Esophagus squamous epithelium (tissue), 4 donors: ENCODE measurements at regions not wholly inside any gene's neighbourhood (a gene's known extent, or its start where the extent isn't known, plus 50 kb on each side); places are given as distances from the start of the nearest gene placed in this dataset.

ENCODE experiments used
- POLR2A ChIP-seq, 4 donors: fragments of 450-650 bp; IDR thresholded peaks; one replicate each; pipeline ENCODE4 v1.6.1; 2017; ENCODE audit warnings: antibody characterized with exemption in 4 of 4, mild to moderate bottlenecking in 4 of 4, moderate library complexity in 3 of 4
- TF ChIP-seq, protein P1 (sequence below), 6 experiments: fragments of 450-650 bp in 4 of 6; fragments of 200-600 bp in 2 of 6; sonication (generic) in 2 of 6; IDR thresholded peaks; one replicate each; pipeline ENCODE4 v1.5.1; 2016 to 2019; ENCODE audit warnings: antibody characterized with exemption in 6 of 6, mild to moderate bottlenecking in 4 of 6, moderate library complexity in 4 of 6

DNA sequence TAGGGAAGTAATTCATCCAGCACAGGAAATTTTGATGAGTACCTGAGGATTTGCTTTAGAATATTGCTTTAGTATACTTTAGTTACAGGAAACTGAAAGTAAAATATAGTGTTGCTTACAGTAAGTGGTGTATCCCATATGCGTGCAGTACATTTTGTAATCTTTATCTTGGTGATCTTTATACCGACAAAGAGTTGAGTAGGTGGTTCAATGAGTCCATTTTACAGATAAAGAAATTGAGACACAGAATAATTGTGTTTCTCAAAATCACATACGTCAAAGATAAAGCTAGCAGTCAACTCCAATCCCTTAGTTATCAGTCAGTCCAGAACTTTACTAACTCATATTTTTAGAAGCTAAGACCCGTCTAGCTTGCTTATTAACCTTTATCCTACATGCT lies 65.8 kb upstream of the E2F3 start:
- TF ChIP-seq, protein P1, sequence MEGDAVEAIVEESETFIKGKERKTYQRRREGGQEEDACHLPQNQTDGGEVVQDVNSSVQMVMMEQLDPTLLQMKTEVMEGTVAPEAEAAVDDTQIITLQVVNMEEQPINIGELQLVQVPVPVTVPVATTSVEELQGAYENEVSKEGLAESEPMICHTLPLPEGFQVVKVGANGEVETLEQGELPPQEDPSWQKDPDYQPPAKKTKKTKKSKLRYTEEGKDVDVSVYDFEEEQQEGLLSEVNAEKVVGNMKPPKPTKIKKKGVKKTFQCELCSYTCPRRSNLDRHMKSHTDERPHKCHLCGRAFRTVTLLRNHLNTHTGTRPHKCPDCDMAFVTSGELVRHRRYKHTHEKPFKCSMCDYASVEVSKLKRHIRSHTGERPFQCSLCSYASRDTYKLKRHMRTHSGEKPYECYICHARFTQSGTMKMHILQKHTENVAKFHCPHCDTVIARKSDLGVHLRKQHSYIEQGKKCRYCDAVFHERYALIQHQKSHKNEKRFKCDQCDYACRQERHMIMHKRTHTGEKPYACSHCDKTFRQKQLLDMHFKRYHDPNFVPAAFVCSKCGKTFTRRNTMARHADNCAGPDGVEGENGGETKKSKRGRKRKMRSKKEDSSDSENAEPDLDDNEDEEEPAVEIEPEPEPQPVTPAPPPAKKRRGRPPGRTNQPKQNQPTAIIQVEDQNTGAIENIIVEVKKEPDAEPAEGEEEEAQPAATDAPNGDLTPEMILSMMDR (IDR thresholded peaks at IDR 0.05), result no peak
- TF ChIP-seq POLR2A (IDR thresholded peaks at IDR 0.05), result no peak
